ENCODE measurements at regions not wholly inside any gene's neighbourhood (a gene's known extent, or its start where the extent isn't known, plus 50 kb on each side); places are given as distances from the start of the nearest gene placed in this dataset.

GRCh38 chr6:85114581-85114935 is 335.3 kb upstream of the NT5E start:
- no peak for TF ChIP-seq POLR2A (IDR thresholded peaks at IDR 0.05; ENCODE audit: low read depth, low read length)
- TF ChIP-seq TAF1 (IDR thresholded peaks at IDR 0.05; ENCODE audit: borderline replicate concordance, low read depth, low read length) = no peak

Data from GM12892 (cell line).